Naive thymus-derived CD4-positive, alpha-beta T cell (primary cell): ENCODE measurements at regions not wholly inside any gene's neighbourhood (a gene's known extent, or its start where the extent isn't known, plus 50 kb on each side); places are given as distances from the start of the nearest gene placed in this dataset.

Source experiments
- ATAC-seq: fragments of 150-1000 bp; cut with Tn5 transposase; 2 replicates; pipeline ENCODE4 v1.10.0; 2021; ENCODE audit warnings: mild to moderate bottlenecking, moderate library complexity
- CTCF ChIA-PET: fragments of 350-600 bp; sonication (Branson Sonifier 250); formaldehyde crosslinking; loops from one replicate; lab custom pipeline; 2021; ENCODE audit warnings: antibody characterized with exemption; lab: Charles Lee
- POLR2A ChIA-PET: fragments of 350-600 bp; sonication (Branson Sonifier 250); formaldehyde crosslinking; loops from one replicate; lab custom pipeline; 2021; ENCODE audit warnings: antibody characterized with exemption, inconsistent platforms; lab: Charles Lee
- DNase-seq, 9 donors: peaks; one replicate each; pipeline versions ENCODE4 v3.0.0 to v3.0.0-alpha.2; 2020 to 2022; ENCODE audit warnings: mixed read lengths in 1 of 9
- H3K27ac ChIP-seq: one replicate; pipeline ENCODE4 v1.7.0; 2013; ENCODE audit warnings: mild to moderate bottlenecking, low read depth, low read length, moderate library complexity
- H3K27me3 ChIP-seq, 2 donors: one replicate each; pipeline ENCODE4 v1.7.0; 2013; ENCODE audit warnings: low read length in 2 of 2, mild to moderate bottlenecking in 2 of 2, moderate library complexity in 2 of 2; ENCODE audit not compliant: control insufficient read depth in 2 of 2, insufficient read depth in 2 of 2
- H3K36me3 ChIP-seq, 3 experiments: 1 replicate in 2 of 3; 2 replicates in 1 of 3; pipeline ENCODE4 v1.7.0; 2013; ENCODE audit warnings: low read length in 3 of 3, mild to moderate bottlenecking in 3 of 3, moderate library complexity in 1 of 3; ENCODE audit not compliant: insufficient read depth in 3 of 3, control insufficient read depth in 2 of 3
- H3K4me1 ChIP-seq, 2 donors: one replicate each; pipeline ENCODE4 v1.7.0; 2013; ENCODE audit warnings: low read length in 2 of 2, mild to moderate bottlenecking in 2 of 2, moderate library complexity in 1 of 2; ENCODE audit not compliant: control insufficient read depth in 2 of 2, insufficient read depth in 2 of 2
- H3K4me3 ChIP-seq: 2 replicates; pipeline ENCODE4 v1.7.0; 2013; ENCODE audit warnings: mild to moderate bottlenecking, low read length
- H3K9me3 ChIP-seq, 3 experiments: 1 replicate in 2 of 3; 2 replicates in 1 of 3; pipeline ENCODE4 v1.7.0; 2013; ENCODE audit warnings: low read length in 3 of 3; ENCODE audit not compliant: control insufficient read depth in 2 of 3
- H3K27ac Mint-ChIP-seq, 9 donors: one replicate each; pipeline ENCODE4 v1.8.0; 2020 to 2022; ENCODE audit warnings: mixed read lengths in 9 of 9, mild to moderate bottlenecking in 8 of 9, moderate library complexity in 5 of 9, inconsistent platforms in 2 of 9
- H3K27me3 Mint-ChIP-seq, 5 donors: one replicate each; pipeline ENCODE4 v1.8.0; 2021 to 2022; ENCODE audit warnings: mixed read lengths in 5 of 5, mild to moderate bottlenecking in 1 of 5
- H3K36me3 Mint-ChIP-seq, 5 donors: one replicate each; pipeline ENCODE4 v1.8.0; 2020 to 2022; ENCODE audit warnings: mixed read lengths in 5 of 5, mild to moderate bottlenecking in 3 of 5, inconsistent platforms in 1 of 5
- H3K4me1 Mint-ChIP-seq, 7 donors: one replicate each; pipeline ENCODE4 v1.8.0; 2020 to 2022; ENCODE audit warnings: mixed read lengths in 7 of 7, mild to moderate bottlenecking in 3 of 7, inconsistent platforms in 1 of 7
- H3K4me3 Mint-ChIP-seq, 10 donors: one replicate each; pipeline ENCODE4 v1.8.0; 2020 to 2022; ENCODE audit warnings: mild to moderate bottlenecking in 10 of 10, mixed read lengths in 10 of 10, moderate library complexity in 6 of 10, inconsistent platforms in 2 of 10
- H3K9me3 Mint-ChIP-seq, 11 donors: one replicate each; pipeline ENCODE4 v1.8.0; 2020 to 2022; ENCODE audit warnings: mixed read lengths in 11 of 11, mild to moderate bottlenecking in 4 of 11, inconsistent platforms in 1 of 11, moderate library complexity in 1 of 11
- intact Hi-C, 2 donors: fragments of 100-400 bp; cut with micrococcal nuclease; formaldehyde crosslinking; loops; one replicate each; pipeline ENCODE4 v1.15.1; 2023

- peaks cover 0 to 8% (median 0%) of the 10 kb centered on the region in 11 donors for H3K9me3 Mint-ChIP-seq
- no peak overlapping the region for H3K4me3 ChIP-seq
- no peak overlapping the region for H3K4me3 Mint-ChIP-seq
- no peaks in the 10 kb centered on the region for H3K36me3 ChIP-seq
- H3K4me1 Mint-ChIP-seq = peaks cover 0 to 9% (median 0%) of the 10 kb centered on the region in 7 donors
- intact Hi-C loops = no loop called here
- no peak overlapping the region for H3K27ac ChIP-seq
- no peak overlapping the region for H3K27ac Mint-ChIP-seq
- ChIA-PET POLR2A (no interaction called here), CTCF (no interaction called here)
- H3K27me3 ChIP-seq = no peaks in the 10 kb centered on the region
- no peak for DNase-seq
- no peaks in the 10 kb centered on the region for H3K36me3 Mint-ChIP-seq
- peaks cover 30 to 47% (median 36%) of the 10 kb centered on the region in 5 donors for H3K27me3 Mint-ChIP-seq
- H3K9me3 ChIP-seq = no peaks in the 10 kb centered on the region
- H3K4me1 ChIP-seq = no peaks in the 10 kb centered on the region
- no peak for ATAC-seq
These were observed 254.4 kb upstream of the SP4 start for GRCh38 chr7:21173436-21173835.

DNA sequence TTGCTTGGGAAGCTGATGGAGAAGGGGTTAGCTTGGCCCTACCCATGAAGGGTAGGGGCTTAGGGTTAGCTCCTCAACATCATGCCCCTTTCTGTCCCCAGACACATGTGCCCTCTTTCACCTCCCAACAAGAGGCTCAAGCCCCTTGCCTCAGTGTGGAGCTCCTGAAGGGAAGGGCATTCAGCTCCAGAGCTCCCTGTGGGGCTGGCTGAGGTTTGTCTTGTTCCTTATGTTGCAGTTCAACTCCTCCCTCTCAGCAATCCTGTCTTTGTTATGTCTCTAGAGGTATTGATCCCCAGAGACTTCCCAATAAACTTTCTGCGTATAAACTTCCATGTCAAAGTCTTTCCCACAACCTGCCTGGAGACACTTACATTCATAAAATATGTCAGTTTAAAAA is 252.2 kb upstream of the SP4 start:
- Histone ChIP-seq H3K4me1 (no peaks in the 10 kb centered on the region), H3K9me3 (no peaks in the 10 kb centered on the region), H3K4me3 (no peak overlapping the region), H3K27ac (no peak overlapping the region), H3K27me3 (no peaks in the 10 kb centered on the region), H3K36me3 (no peaks in the 10 kb centered on the region)
- no peak overlapping the region for H3K27ac Mint-ChIP-seq
- H3K4me1 Mint-ChIP-seq = no peaks in the 10 kb centered on the region
- DNase-seq (no peak), ATAC-seq (no peak)
- H3K4me3 Mint-ChIP-seq = no peak overlapping the region
- H3K9me3 Mint-ChIP-seq = peaks cover 0 to 11% (median 1%) of the 10 kb centered on the region in 11 donors
- H3K27me3 Mint-ChIP-seq = peaks cover 13 to 28% (median 21%) of the 10 kb centered on the region in 5 donors
- intact Hi-C loops = no loop called here
- ChIA-PET POLR2A (no interaction called here), CTCF (no interaction called here)
- no peaks in the 10 kb centered on the region for H3K36me3 Mint-ChIP-seq

DNA sequence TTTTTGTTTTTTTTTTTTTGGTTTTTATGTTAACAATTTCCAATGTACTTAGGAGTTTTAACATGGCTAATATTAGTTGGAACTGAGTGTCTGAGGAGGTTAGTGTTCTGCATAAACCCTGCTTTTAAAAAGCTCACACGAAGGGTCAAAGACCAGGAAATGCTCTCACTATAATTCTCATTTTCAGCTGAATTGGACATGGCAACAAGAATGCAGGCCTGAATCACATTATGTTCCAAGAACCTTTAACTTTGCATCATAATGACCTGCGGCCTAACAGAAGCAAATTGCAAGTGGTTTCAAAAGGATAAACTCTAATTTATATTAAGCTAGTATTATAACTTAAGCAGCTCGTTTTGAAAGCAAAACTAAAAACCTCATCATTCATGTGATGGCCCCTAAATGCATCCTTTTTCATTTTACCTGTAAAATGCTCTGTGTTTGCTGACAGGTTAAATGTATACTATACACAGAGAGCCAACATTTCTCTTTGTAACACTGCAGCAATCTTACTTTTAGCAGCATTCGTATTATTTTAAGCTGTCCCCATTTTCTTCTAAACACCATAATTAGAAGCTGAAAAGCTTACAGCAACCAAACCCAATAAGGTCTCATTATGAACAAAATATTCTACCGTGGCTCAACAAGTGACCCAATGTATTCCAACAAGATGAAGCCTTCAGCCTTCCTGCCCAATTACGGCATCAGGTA is 242.8 kb upstream of the SP4 start:
- H3K9me3 Mint-ChIP-seq = peaks cover 0 to 11% (median 6%) of the 10 kb centered on the region in 11 donors
- no peak overlapping the region for H3K27ac Mint-ChIP-seq
- H3K36me3 ChIP-seq = no peaks in the 10 kb centered on the region
- POLR2A ChIA-PET = no interaction called here
- H3K9me3 ChIP-seq = no peaks in the 10 kb centered on the region
- CTCF ChIA-PET = no interaction called here
- H3K27me3 ChIP-seq = no peaks in the 10 kb centered on the region
- no peak overlapping the region for H3K4me3 Mint-ChIP-seq
- peaks cover 0 to 5% (median 0%) of the 10 kb centered on the region in 5 donors for H3K36me3 Mint-ChIP-seq
- H3K27me3 Mint-ChIP-seq = peaks cover 3 to 23% (median 17%) of the 10 kb centered on the region in 5 donors
- intact Hi-C loops = no loop called here
- no peak overlapping the region for H3K4me3 ChIP-seq
- ATAC-seq = no peak
- no peak overlapping the region for H3K27ac ChIP-seq
- no peak for DNase-seq
- no peaks in the 10 kb centered on the region for H3K4me1 Mint-ChIP-seq
- H3K4me1 ChIP-seq = no peaks in the 10 kb centered on the region

GRCh38 chr7:21185653-21186265 is 242.1 kb upstream of the SP4 start:
- ChIA-PET POLR2A (no interaction called here), CTCF (no interaction called here)
- peaks cover 0 to 5% (median 0%) of the 10 kb centered on the region in 5 donors for H3K36me3 Mint-ChIP-seq
- Histone ChIP-seq H3K4me3 (no peak overlapping the region), H3K27me3 (no peaks in the 10 kb centered on the region), H3K36me3 (no peaks in the 10 kb centered on the region), H3K9me3 (no peaks in the 10 kb centered on the region), H3K4me1 (no peaks in the 10 kb centered on the region), H3K27ac (no peak overlapping the region)
- no peaks in the 10 kb centered on the region for H3K4me1 Mint-ChIP-seq
- intact Hi-C loops = no loop called here
- ATAC-seq (no peak), DNase-seq (no peak)
- H3K9me3 Mint-ChIP-seq = peaks cover 0 to 11% (median 6%) of the 10 kb centered on the region in 11 donors
- H3K4me3 Mint-ChIP-seq = no peak overlapping the region
- no peak overlapping the region for H3K27ac Mint-ChIP-seq
- H3K27me3 Mint-ChIP-seq = peaks cover 3 to 25% (median 17%) of the 10 kb centered on the region in 5 donors

GRCh38 chr7:21191321-21192073 is 236.4 kb upstream of the SP4 start:
- no peaks in the 10 kb centered on the region for H3K9me3 ChIP-seq
- intact Hi-C loops = no loop called here
- DNase-seq = no peak
- H3K4me1 Mint-ChIP-seq = peaks cover 0 to 5% (median 0%) of the 10 kb centered on the region in 7 donors
- H3K4me3 ChIP-seq = no peak overlapping the region
- CTCF ChIA-PET = no interaction called here
- peaks cover 0 to 12% (median 3%) of the 10 kb centered on the region in 5 donors for H3K27me3 Mint-ChIP-seq
- no peaks in the 10 kb centered on the region for H3K27me3 ChIP-seq
- H3K4me3 Mint-ChIP-seq = no peak overlapping the region
- H3K9me3 Mint-ChIP-seq = no peaks in the 10 kb centered on the region
- no peaks in the 10 kb centered on the region for H3K4me1 ChIP-seq
- ATAC-seq = no peak
- H3K36me3 ChIP-seq = no peaks in the 10 kb centered on the region
- POLR2A ChIA-PET = no interaction called here
- no peak overlapping the region for H3K27ac Mint-ChIP-seq
- H3K36me3 Mint-ChIP-seq = no peaks in the 10 kb centered on the region
- H3K27ac ChIP-seq = no peak overlapping the region

DNA sequence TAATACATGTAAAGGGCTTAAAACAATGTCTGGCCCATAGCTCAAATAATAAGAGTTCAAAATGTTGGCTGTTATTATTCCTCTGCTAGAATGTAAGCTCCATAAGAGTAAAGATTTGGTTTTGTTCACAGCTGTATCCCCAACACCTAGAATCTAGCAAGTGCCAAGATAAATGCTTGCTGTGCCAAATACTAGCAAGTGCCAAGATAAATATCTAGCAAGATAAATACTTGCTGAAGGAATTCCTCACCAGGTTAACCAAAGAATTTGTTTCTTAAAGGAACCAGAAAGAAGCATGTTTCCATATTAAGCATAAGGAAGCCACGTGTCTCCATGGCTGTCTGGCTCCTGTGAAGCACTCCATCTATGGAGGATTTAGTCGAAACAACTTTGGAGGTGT is 235.2 kb upstream of the SP4 start:
- peaks cover 0 to 5% (median 0%) of the 10 kb centered on the region in 7 donors for H3K4me1 Mint-ChIP-seq
- Histone ChIP-seq H3K27ac (no peak overlapping the region), H3K9me3 (no peaks in the 10 kb centered on the region), H3K36me3 (no peaks in the 10 kb centered on the region), H3K27me3 (no peaks in the 10 kb centered on the region), H3K4me1 (no peaks in the 10 kb centered on the region), H3K4me3 (no peak overlapping the region)
- ChIA-PET CTCF (no interaction called here), POLR2A (no interaction called here)
- peaks cover 0 to 12% (median 3%) of the 10 kb centered on the region in 5 donors for H3K27me3 Mint-ChIP-seq
- H3K9me3 Mint-ChIP-seq = peaks cover 0 to 5% (median 0%) of the 10 kb centered on the region in 11 donors
- H3K36me3 Mint-ChIP-seq = no peaks in the 10 kb centered on the region
- no peak overlapping the region for H3K27ac Mint-ChIP-seq
- no peak for ATAC-seq
- H3K4me3 Mint-ChIP-seq = no peak overlapping the region
- intact Hi-C loops = no loop called here
- no peak for DNase-seq
